ENCODE measurements at regions not wholly inside any gene's neighbourhood (a gene's known extent, or its start where the extent isn't known, plus 50 kb on each side); places are given as distances from the start of the nearest gene placed in this dataset.

DNA sequence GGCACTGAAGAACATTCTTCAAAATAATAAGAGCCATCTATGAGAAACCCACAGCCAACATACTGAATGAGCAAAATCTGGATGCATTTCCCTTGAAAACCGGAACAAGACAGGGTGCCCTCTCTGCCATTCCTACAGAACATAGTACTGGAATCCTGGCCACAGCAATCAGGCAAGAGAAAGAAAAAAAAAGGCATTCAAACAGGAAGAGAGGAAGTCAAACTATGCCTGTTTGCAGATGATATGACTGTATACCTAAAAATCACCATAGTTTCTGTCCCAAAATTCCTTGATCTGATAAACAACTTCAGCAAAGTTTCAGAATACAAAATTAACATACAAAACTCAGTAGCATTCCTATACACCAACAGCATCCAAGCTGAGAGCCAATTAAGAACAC lies 119.5 kb upstream of the PARD3B start:
- intact Hi-C loops (cut with micrococcal nuclease) = no loop called here
- no peak for ATAC-seq
- no peak for DNase-seq

DNA sequence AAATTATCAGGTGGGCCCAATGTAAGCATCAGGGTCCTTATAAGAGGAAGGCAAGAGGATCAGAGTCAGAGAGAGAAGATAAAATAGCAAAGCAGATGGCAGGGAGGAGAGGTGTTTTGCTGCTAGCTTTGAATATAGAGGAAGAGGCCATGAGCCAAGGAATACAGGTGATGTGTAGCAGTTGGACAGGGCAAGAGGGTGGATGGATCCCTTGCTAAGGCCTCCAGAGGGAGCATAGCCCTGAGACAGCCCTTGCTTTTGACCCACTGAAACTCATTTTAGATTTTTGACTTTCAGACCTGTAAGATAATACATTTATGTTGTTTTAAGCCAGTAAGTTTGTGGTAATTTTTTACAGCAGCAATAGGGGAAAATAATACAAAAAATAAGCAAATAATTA lies 116.6 kb upstream of the PARD3B start:
- ATAC-seq = no peak
- DNase-seq = no peak
- intact Hi-C loops (cut with micrococcal nuclease) = no loop called here

DNA sequence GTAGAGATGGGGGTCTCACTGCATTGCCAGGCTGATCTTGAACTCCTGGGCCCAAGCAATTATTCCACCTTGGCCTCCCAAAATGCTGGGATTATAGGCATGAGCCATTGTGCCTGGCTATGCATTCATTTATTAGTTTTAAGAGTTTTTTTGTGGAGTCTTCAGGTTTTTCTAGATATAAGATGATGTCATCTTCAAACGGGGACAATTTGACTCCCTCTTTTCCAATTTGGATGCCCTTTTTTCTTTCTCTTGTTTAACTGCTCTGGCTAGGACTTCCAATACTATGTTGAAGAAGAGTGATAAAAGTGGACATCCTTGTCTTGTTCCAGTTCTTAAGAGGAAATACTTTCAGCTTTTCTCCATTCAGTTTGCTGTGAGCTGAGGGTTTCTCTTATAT lies 113.7 kb upstream of the PARD3B start:
- DNase-seq = no peak
- no peak for ATAC-seq

DNA sequence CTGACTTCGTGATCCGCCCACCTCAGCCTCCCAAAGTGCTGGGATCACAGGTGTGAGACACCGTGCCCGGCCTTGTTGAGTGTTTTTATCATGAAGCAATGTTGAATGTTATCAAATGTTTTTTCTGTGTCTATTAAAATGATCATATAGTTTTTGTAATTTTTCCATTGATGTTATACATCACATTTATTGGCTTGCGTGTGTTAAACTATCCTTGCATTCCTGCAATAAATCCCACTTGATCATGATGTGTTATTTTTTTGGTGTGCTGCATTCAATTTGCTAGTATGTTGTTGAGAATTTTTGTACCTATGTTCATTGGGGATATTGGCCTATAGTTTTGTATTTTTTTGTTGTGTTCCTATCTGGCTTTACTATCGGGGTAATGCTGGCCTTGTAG lies 113.1 kb upstream of the PARD3B start:
- ATAC-seq = no peak
- no peak for DNase-seq
- intact Hi-C loops (cut with micrococcal nuclease) = no loop called here

More for the DNA sequence above, 113.7 kb upstream of the PARD3B start:
- intact Hi-C loops (cut with micrococcal nuclease) = no loop called here

GRCh38 chr2:204434660-204435462 lies 110.4 kb upstream of the PARD3B start:
- ATAC-seq (no peak), DNase-seq (no peak)
- intact Hi-C loops (cut with micrococcal nuclease) = no loop called here

GRCh38 chr2:204436230-204436629 lies 109.0 kb upstream of the PARD3B start:
- intact Hi-C loops (cut with micrococcal nuclease) = no loop called here
- ATAC-seq = no peak
- DNase-seq = no peak

- intact Hi-C loops (cut with micrococcal nuclease) = no loop called here
- ATAC-seq = no peak
- no peak for DNase-seq
These were observed 107.9 kb upstream of the PARD3B start for GRCh38 chr2:204437408-204437807.

- ATAC-seq (no peak), DNase-seq (no peak)
- intact Hi-C loops (cut with micrococcal nuclease) = no loop called here
These were observed 107.2 kb upstream of the PARD3B start for GRCh38 chr2:204437815-204438756.

GRCh38 chr2:204441316-204441715 lies 104.0 kb upstream of the PARD3B start:
- intact Hi-C loops (cut with micrococcal nuclease) = no loop called here
- no peak for DNase-seq
- no peak for ATAC-seq

DNA sequence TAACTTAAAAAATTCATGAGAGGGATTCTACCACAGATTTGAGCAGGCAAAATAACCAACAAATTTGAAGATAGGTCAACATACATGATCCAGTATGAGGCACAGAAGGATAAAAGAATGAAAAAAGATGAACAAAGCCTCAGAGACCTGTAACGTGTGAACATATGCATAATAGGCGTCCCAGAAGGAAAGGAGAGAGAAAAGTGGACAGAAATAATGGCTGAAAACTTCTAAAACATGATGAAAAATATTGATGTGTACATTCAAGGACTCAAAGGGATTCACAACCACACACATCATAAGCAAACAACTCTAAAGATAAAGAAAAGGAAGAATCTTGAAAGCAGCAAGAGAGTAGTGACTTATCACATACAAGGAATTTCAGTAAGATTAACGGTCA lies 100.1 kb upstream of the PARD3B start:
- intact Hi-C loops (cut with micrococcal nuclease) = no loop called here
- no peak for ATAC-seq
- no peak for DNase-seq

GRCh38 chr2:204447722-204448121 lies 97.6 kb upstream of the PARD3B start:
- intact Hi-C loops (cut with micrococcal nuclease) = no loop called here
- DNase-seq = no peak
- ATAC-seq = no peak

- intact Hi-C loops (cut with micrococcal nuclease) = no loop called here
- ATAC-seq (no peak), DNase-seq (no peak)
These were observed 95.3 kb upstream of the PARD3B start for GRCh38 chr2:204449977-204450376.

DNA sequence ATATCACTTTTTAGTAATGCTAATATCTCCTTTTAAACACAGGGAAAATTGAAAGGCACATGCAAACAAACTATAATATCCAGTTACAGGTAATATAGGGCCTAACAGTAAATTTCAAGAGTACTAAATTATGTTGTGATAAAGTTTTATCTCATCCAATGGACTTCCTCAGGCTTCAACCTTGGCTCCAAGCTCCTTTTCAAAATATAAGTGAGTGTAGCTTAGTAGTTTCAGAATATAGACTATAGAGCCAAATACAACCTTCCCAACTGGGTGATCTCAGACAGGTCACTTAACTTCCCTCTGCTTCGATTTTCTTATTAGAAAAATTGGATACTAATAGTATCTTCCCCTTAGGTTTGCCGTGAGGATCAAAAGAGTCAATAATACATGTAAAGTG lies 93.5 kb upstream of the PARD3B start:
- DNase-seq (no peak), ATAC-seq (no peak)
- intact Hi-C loops (cut with micrococcal nuclease) = no loop called here

GRCh38 chr2:204452464-204453023 lies 92.7 kb upstream of the PARD3B start:
- ATAC-seq = peak; percentile 88
- DNase-seq = no peak
- intact Hi-C loops (cut with micrococcal nuclease) = no loop called here

DNA sequence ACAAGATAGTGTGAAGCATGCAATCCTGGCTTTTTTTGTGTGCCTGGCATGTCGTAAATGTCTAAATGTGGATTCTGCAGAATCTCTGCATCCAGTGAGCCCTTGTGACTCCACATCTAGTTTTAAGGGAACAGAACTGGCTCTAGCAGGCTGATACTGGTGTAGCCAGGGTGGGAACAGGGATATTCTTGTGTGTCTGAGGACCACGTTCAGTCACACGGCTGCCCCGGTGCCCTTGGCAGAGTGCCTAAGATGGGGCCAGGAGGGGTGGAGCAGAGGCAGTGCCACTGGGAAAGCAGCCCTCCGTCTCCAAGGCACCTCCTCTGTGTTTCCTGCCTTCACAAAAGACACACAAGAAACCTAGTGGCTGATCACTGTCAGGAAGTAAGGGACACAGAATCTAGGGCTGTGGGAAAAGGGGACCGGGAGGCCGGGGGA lies 91.5 kb upstream of the PARD3B start:
- intact Hi-C loops (cut with micrococcal nuclease) = no loop called here
- peak; percentile 56 for ATAC-seq
- peak; percentile 46 for DNase-seq

DNA sequence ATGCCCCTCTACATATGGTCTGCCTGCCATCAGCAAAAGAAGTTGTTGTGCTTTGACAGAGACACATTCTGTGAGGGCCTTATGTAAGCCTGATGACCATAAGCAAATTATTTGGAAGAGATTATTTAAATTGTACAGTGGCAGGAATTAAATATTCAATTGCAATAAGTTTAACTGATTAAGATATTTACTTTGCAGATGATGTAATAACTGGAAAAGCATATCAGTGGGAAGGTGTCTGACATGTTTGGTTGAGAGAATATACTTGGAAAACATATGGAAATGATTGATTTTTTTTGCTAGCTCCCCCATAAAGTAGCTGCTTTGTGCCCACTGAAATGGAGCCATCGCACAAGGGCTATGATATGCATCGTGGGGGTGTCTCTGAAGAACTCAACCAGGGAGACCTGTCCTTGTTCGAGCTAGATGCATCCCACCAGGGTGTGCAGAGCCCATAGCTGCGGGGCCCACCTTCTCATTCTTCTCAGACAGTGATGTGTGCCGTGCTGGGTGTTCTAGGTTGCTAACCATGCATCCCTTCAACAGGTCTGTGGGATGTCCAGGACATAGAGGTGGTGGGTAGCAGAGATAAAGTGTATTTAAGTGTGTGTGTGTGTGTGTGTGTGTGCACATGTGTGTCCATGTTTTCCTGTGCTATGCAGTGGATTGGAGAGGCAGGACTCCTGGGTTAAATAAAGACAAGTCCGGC lies 90.4 kb upstream of the PARD3B start:
- no peak for DNase-seq
- no peak for ATAC-seq
- intact Hi-C loops (cut with micrococcal nuclease) = no loop called here

DNA sequence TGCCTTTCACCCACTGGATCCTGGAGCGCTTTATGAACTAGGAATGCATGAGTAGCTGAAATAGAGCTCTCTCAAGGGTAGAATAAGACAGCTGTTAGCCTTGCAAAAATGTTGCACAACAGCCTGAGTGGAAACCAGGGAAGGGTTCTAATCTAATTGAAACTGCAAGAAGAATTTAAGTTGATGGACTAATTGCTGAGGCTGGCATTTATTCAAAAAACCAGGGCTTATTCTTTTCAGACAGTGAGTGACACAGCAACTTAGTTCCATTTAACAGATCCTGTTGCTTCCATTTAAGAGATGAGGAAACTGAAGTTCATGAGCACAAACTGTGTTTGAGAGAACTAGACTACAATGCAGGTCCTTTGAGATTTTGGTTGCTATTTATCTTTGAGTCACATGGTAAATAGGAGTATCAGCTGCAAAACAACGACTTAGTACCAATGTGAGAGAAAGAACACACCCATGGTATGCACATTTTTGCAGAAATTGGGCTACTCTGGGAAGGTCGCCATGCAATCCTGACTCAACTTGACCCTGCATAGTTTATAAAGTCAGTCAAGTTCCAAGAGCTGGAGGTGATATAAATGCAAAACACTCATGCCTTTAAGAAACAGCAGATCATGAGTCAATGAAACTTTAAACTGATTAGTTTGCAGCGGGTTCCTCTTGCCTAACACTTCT lies 76.4 kb upstream of the PARD3B start:
- intact Hi-C loops (cut with micrococcal nuclease) = no loop called here
- DNase-seq (no peak), ATAC-seq (peak; percentile 67)

GRCh38 chr2:204470178-204470620 lies 75.1 kb upstream of the PARD3B start:
- DNase-seq (no peak), ATAC-seq (no peak)
- intact Hi-C loops (cut with micrococcal nuclease) = no loop called here

All from left ventricle myocardium superior (tissue), 1 donor.